SK-N-SH treated with all-trans-retinoic acid at 6 μM for 48 hours (cell line): ENCODE measurements at regions not wholly inside any gene's neighbourhood (a gene's known extent, or its start where the extent isn't known, plus 50 kb on each side); places are given as distances from the start of the nearest gene placed in this dataset.

Experiments used
- ATAC-seq: fragments of 200-7000 bp; cut with Tn5 transposase; 3 replicates; pipeline ENCODE4 v1.9.1; 2020; ENCODE audit warnings: mild to moderate bottlenecking, moderate library complexity
- ARNTL ChIP-seq: fragments of 450-650 bp; formaldehyde crosslinking; IDR thresholded peaks from 2 replicates; pipeline ENCODE4 v1.5.0; 2020; ENCODE audit warnings: low read depth, mild to moderate bottlenecking, moderate library complexity, borderline replicate concordance
- BACH2 ChIP-seq: fragments of 250-450 bp; sonication (Bioruptor Pico); IDR thresholded peaks from 2 replicates; pipeline ENCODE4 v1.9.0; 2021; ENCODE audit warnings: mild to moderate bottlenecking, borderline replicate concordance
- CSDC2 ChIP-seq: fragments of 250-450 bp; sonication (Bioruptor Pico); IDR thresholded peaks from 2 replicates; pipeline ENCODE4 v1.5.0; 2020; ENCODE audit warnings: mild to moderate bottlenecking, moderate library complexity
- GLIS3 ChIP-seq: fragments of 250-450 bp; sonication (Bioruptor Pico); IDR thresholded peaks from 2 replicates; pipeline ENCODE4 v1.5.0; 2020; ENCODE audit warnings: mild to moderate bottlenecking, moderate library complexity
- ISL1 ChIP-seq: fragments of 250-450 bp; sonication (Bioruptor Pico); IDR thresholded peaks from 2 replicates; pipeline ENCODE4 v2.1.2; 2022; ENCODE audit warnings: mild to moderate bottlenecking, moderate library complexity
- OSR1 ChIP-seq: fragments of 250-450 bp; sonication (Bioruptor Pico); IDR thresholded peaks from 2 replicates; pipeline ENCODE4 v1.8.0; 2022; ENCODE audit warnings: moderate library complexity, mild to moderate bottlenecking, inconsistent platforms
- PPARA ChIP-seq: fragments of 250-450 bp; sonication (Bioruptor Pico); IDR thresholded peaks from 2 replicates; pipeline ENCODE4 v1.5.0; 2020; ENCODE audit warnings: mild to moderate bottlenecking, borderline replicate concordance
- SNAI2 ChIP-seq: fragments of 250-450 bp; sonication (Bioruptor Pico); IDR thresholded peaks from 2 replicates; pipeline ENCODE4 v1.5.0; 2020; ENCODE audit warnings: mild to moderate bottlenecking, moderate library complexity
- TCF4 ChIP-seq: fragments of 250-450 bp; sonication (Bioruptor Pico); IDR thresholded peaks from 2 replicates; pipeline ENCODE4 v1.8.0; 2021; ENCODE audit warnings: mild to moderate bottlenecking, moderate library complexity, borderline replicate concordance
- TOX ChIP-seq: fragments of 250-450 bp; sonication (Bioruptor Pico); IDR thresholded peaks from 2 replicates; pipeline ENCODE4 v1.8.0; 2021; ENCODE audit warnings: mild to moderate bottlenecking, moderate library complexity, borderline replicate concordance
- ZC3H10 ChIP-seq: fragments of 250-450 bp; sonication (Bioruptor Pico); IDR thresholded peaks from 2 replicates; pipeline ENCODE4 v1.5.1; 2021; ENCODE audit warnings: mild to moderate bottlenecking, moderate library complexity
- ZFP3 ChIP-seq: fragments of 250-450 bp; sonication (Bioruptor Pico); IDR thresholded peaks from 2 replicates; pipeline ENCODE4 v1.5.0; 2020; ENCODE audit warnings: mild to moderate bottlenecking, moderate library complexity
- ZFP30 ChIP-seq: fragments of 450-650 bp; formaldehyde crosslinking; IDR thresholded peaks from 2 replicates; pipeline ENCODE4 v1.5.0; 2022; ENCODE audit warnings: mild to moderate bottlenecking, moderate library complexity
- ZNF565 ChIP-seq: fragments of 450-650 bp; formaldehyde crosslinking; conservative IDR thresholded peaks from 2 replicates; pipeline ENCODE4 v1.5.0; 2020; ENCODE audit warnings: low read depth, mild to moderate bottlenecking, moderate library complexity
- ZNF70 ChIP-seq: fragments of 450-650 bp; formaldehyde crosslinking; IDR thresholded peaks from 2 replicates; pipeline ENCODE4 v1.5.0; 2020; ENCODE audit warnings: mild to moderate bottlenecking, moderate library complexity
- ZNF8 ChIP-seq: fragments of 450-650 bp; formaldehyde crosslinking; IDR thresholded peaks from 2 replicates; pipeline ENCODE4 v1.5.0; 2020; ENCODE audit warnings: mild to moderate bottlenecking, moderate library complexity
- TF ChIP-seq, protein P1 (sequence below): fragments of 250-450 bp; sonication (Bioruptor Pico); IDR thresholded peaks from 2 replicates; pipeline ENCODE4 v1.5.1; 2020; ENCODE audit warnings: low read depth, mild to moderate bottlenecking, moderate library complexity
- TF ChIP-seq, protein P2 (sequence below): fragments of 250-450 bp; sonication (Bioruptor Pico); IDR thresholded peaks from 2 replicates; pipeline ENCODE4 v1.8.0; 2021; ENCODE audit warnings: low read depth, mild to moderate bottlenecking, moderate library complexity, borderline replicate concordance
- TF ChIP-seq, protein P3 (sequence below): fragments of 250-450 bp; sonication (Bioruptor Pico); IDR thresholded peaks from 2 replicates; pipeline ENCODE4 v1.5.1; 2021; ENCODE audit warnings: mild to moderate bottlenecking, moderate library complexity
- TF ChIP-seq, protein P4 (sequence below): fragments of 250-450 bp; sonication (Bioruptor Pico); IDR thresholded peaks from 2 replicates; pipeline ENCODE4 v1.5.0; 2020; ENCODE audit warnings: mild to moderate bottlenecking, moderate library complexity
- TF ChIP-seq, protein P5 (sequence below): fragments of 250-450 bp; sonication (Bioruptor Pico); IDR thresholded peaks from 2 replicates; pipeline ENCODE4 v1.8.0; 2020; ENCODE audit warnings: mild to moderate bottlenecking, moderate library complexity, borderline replicate concordance

DNA sequence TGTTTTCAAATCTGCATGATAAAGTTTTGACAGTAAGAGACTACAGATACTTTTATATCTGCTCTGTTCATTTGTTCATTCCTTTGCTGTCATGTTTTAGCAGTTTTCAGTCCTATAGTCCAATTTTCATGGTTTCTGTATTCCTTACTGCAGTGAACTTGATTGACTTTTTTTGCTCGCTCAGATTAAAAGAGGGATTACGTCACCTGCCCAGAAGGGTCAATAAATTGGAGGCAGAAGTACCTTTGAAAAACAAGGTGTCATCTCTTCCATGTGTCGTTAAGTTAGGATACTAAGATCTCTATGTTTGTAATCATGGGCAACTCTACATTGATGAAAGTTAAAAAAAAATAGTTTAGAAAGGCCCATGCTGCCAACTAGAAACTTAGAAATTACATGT is 250.1 kb upstream of the SMIM31 start (continued):
- TF ChIP-seq, protein P1, sequence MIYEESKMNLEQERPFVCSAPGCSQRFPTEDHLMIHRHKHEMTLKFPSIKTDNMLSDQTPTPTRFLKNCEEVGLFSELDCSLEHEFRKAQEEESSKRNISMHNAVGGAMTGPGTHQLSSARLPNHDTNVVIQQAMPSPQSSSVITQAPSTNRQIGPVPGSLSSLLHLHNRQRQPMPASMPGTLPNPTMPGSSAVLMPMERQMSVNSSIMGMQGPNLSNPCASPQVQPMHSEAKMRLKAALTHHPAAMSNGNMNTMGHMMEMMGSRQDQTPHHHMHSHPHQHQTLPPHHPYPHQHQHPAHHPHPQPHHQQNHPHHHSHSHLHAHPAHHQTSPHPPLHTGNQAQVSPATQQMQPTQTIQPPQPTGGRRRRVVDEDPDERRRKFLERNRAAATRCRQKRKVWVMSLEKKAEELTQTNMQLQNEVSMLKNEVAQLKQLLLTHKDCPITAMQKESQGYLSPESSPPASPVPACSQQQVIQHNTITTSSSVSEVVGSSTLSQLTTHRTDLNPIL (CRISPR knock-in tag), result no peak
- TF ChIP-seq BACH2 (CRISPR knock-in tag), result no peak
- no peak for TF ChIP-seq GLIS3 (CRISPR knock-in tag)
- TF ChIP-seq ZFP3 (CRISPR knock-in tag), result no peak
- TF ChIP-seq ZNF565, result no peak
- TF ChIP-seq CSDC2, result no peak
- TF ChIP-seq OSR1, result no peak
- no peak for TF ChIP-seq ZNF70
- TF ChIP-seq SNAI2, result no peak

DNA sequence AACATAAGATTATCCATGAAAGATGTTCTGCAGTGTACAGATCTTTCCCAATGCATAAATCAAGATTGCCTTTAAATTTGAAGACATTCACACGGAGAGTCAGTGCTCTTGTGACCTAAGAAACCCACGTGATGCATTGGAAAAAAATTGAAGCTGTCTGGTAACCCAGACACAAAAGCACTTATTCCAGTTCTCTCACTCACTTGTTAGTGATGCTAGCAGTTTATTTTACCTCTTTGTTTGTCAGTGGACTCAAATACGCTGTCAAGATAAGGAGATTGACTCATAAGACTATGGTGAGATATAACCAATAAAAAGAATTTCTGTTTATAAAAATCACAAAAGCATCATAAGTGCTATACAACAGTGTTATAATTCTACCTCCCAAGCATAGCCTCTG is 245.8 kb upstream of the SMIM31 start:
- ATAC-seq, result no peak
- TF ChIP-seq ZNF565, result no peak
- TF ChIP-seq, protein P2, sequence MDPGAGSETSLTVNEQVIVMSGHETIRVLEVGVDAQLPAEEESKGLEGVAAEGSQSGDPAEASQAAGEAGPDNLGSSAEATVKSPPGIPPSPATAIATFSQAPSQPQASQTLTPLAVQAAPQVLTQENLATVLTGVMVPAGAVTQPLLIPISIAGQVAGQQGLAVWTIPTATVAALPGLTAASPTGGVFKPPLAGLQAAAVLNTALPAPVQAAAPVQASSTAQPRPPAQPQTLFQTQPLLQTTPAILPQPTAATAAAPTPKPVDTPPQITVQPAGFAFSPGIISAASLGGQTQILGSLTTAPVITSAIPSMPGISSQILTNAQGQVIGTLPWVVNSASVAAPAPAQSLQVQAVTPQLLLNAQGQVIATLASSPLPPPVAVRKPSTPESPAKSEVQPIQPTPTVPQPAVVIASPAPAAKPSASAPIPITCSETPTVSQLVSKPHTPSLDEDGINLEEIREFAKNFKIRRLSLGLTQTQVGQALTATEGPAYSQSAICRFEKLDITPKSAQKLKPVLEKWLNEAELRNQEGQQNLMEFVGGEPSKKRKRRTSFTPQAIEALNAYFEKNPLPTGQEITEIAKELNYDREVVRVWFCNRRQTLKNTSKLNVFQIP (CRISPR knock-in tag), result no peak
- no peak for TF ChIP-seq GLIS3 (CRISPR knock-in tag)
- no peak for TF ChIP-seq TCF4 (CRISPR knock-in tag)
- TF ChIP-seq CSDC2, result no peak
- TF ChIP-seq, all 23 proteins: peak for 0

DNA sequence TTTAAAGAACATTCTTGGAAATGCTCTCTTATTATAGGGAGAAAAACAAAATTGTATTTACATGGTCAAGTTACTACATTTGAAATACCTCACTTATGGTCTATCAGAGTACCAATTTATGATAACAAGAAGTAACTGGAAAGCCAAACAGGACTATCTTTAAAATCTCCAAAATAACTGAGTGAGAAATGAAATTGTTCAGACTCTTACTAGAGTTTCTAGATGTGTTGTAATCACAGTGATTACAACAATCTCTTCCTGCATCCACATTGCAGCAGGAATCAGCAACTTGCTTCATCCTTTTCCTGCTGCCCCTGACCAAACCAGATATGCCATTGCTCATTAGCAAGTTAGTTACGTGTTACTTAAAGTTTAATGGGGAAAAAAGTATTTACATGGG is 245.2 kb upstream of the SMIM31 start:
- TF ChIP-seq, protein P3, sequence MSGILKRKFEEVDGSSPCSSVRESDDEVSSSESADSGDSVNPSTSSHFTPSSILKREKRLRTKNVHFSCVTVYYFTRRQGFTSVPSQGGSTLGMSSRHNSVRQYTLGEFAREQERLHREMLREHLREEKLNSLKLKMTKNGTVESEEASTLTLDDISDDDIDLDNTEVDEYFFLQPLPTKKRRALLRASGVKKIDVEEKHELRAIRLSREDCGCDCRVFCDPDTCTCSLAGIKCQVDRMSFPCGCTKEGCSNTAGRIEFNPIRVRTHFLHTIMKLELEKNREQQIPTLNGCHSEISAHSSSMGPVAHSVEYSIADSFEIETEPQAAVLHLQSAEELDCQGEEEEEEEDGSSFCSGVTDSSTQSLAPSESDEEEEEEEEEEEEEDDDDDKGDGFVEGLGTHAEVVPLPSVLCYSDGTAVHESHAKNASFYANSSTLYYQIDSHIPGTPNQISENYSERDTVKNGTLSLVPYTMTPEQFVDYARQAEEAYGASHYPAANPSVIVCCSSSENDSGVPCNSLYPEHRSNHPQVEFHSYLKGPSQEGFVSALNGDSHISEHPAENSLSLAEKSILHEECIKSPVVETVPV (CRISPR knock-in tag), result no peak
- TF ChIP-seq, all 23 proteins: peak for 0
- ATAC-seq, result no peak

DNA sequence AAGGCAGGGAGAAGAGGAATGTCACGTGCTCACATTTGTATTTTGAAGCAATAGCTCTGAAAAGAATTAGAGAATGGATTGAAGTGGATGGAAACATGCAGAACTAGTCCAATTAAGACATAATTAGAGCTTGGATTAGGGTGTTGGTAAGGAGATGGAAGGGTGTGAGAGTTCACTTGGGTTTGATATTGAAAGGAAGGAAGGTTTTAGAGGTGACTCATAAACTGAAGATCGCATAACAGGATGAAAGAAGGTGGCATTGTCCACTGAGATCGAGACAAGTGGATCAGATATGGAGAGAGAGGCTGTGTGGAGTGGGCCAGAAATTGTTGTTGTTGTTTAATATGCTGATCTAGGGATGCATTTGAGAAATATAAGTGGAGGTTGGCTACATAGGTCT is 244.0 kb upstream of the SMIM31 start:
- TF ChIP-seq ZNF70, result no peak
- no peak for TF ChIP-seq ZNF8 (CRISPR knock-in tag)
- no peak for TF ChIP-seq ZFP3 (CRISPR knock-in tag)
- TF ChIP-seq PPARA (CRISPR knock-in tag), result no peak
- TF ChIP-seq ZC3H10 (CRISPR knock-in tag), result no peak
- TF ChIP-seq, protein P4, sequence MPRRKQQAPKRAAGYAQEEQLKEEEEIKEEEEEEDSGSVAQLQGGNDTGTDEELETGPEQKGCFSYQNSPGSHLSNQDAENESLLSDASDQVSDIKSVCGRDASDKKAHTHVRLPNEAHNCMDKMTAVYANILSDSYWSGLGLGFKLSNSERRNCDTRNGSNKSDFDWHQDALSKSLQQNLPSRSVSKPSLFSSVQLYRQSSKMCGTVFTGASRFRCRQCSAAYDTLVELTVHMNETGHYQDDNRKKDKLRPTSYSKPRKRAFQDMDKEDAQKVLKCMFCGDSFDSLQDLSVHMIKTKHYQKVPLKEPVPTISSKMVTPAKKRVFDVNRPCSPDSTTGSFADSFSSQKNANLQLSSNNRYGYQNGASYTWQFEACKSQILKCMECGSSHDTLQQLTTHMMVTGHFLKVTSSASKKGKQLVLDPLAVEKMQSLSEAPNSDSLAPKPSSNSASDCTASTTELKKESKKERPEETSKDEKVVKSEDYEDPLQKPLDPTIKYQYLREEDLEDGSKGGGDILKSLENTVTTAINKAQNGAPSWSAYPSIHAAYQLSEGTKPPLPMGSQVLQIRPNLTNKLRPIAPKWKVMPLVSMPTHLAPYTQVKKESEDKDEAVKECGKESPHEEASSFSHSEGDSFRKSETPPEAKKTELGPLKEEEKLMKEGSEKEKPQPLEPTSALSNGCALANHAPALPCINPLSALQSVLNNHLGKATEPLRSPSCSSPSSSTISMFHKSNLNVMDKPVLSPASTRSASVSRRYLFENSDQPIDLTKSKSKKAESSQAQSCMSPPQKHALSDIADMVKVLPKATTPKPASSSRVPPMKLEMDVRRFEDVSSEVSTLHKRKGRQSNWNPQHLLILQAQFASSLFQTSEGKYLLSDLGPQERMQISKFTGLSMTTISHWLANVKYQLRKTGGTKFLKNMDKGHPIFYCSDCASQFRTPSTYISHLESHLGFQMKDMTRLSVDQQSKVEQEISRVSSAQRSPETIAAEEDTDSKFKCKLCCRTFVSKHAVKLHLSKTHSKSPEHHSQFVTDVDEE (CRISPR knock-in tag), result no peak
- TF ChIP-seq ZFP30 (CRISPR knock-in tag), result no peak
- no peak for TF ChIP-seq OSR1
- no peak for TF ChIP-seq ARNTL
- no peak for TF ChIP-seq TOX (CRISPR knock-in tag)
- no peak for TF ChIP-seq TCF4 (CRISPR knock-in tag)
- TF ChIP-seq, protein P3 (CRISPR knock-in tag), result no peak
- no peak for TF ChIP-seq ISL1 (CRISPR knock-in tag)
- no peak for TF ChIP-seq BACH2 (CRISPR knock-in tag)
- TF ChIP-seq, protein P1 (CRISPR knock-in tag), result no peak
- no peak for TF ChIP-seq GLIS3 (CRISPR knock-in tag)
- no peak for TF ChIP-seq ZNF565
- TF ChIP-seq, protein P5, sequence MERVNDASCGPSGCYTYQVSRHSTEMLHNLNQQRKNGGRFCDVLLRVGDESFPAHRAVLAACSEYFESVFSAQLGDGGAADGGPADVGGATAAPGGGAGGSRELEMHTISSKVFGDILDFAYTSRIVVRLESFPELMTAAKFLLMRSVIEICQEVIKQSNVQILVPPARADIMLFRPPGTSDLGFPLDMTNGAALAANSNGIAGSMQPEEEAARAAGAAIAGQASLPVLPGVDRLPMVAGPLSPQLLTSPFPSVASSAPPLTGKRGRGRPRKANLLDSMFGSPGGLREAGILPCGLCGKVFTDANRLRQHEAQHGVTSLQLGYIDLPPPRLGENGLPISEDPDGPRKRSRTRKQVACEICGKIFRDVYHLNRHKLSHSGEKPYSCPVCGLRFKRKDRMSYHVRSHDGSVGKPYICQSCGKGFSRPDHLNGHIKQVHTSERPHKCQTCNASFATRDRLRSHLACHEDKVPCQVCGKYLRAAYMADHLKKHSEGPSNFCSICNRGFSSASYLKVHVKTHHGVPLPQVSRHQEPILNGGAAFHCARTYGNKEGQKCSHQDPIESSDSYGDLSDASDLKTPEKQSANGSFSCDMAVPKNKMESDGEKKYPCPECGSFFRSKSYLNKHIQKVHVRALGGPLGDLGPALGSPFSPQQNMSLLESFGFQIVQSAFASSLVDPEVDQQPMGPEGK (CRISPR knock-in tag), result no peak
- no peak for TF ChIP-seq SNAI2
- ATAC-seq, result no peak
